ENCODE measurements at regions not wholly inside any gene's neighbourhood (a gene's known extent, or its start where the extent isn't known, plus 50 kb on each side); places are given as distances from the start of the nearest gene placed in this dataset.

- TF ChIP-seq, protein P1, sequence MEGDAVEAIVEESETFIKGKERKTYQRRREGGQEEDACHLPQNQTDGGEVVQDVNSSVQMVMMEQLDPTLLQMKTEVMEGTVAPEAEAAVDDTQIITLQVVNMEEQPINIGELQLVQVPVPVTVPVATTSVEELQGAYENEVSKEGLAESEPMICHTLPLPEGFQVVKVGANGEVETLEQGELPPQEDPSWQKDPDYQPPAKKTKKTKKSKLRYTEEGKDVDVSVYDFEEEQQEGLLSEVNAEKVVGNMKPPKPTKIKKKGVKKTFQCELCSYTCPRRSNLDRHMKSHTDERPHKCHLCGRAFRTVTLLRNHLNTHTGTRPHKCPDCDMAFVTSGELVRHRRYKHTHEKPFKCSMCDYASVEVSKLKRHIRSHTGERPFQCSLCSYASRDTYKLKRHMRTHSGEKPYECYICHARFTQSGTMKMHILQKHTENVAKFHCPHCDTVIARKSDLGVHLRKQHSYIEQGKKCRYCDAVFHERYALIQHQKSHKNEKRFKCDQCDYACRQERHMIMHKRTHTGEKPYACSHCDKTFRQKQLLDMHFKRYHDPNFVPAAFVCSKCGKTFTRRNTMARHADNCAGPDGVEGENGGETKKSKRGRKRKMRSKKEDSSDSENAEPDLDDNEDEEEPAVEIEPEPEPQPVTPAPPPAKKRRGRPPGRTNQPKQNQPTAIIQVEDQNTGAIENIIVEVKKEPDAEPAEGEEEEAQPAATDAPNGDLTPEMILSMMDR (IDR thresholded peaks at IDR 0.05 in 8 of 11, conservative IDR thresholded peaks at IDR 0.05 in 3 of 11): no peak
- no peak for TF ChIP-seq POLR2A (IDR thresholded peaks at IDR 0.05)
Measured at GRCh38 chr3:117455782-117456181, 746.2 kb downstream of the TUSC7 start.

Data from spleen (tissue), 7 donors.